SU-DHL-6 (cell line): ENCODE measurements at regions not wholly inside any gene's neighbourhood (a gene's known extent, or its start where the extent isn't known, plus 50 kb on each side); places are given as distances from the start of the nearest gene placed in this dataset.

Experiments
- EZH2phosphoT487 ChIP-seq: fragments of 200-600 bp; sonication (generic), shearing (Covaris generic); conservative IDR thresholded peaks from 2 replicates; pipeline ENCODE4 v1.6.1; 2018; ENCODE audit warnings: mild to moderate bottlenecking, antibody characterized with exemption, low read length, moderate library complexity, mixed read lengths
- TF ChIP-seq, protein P1 (sequence below): fragments of 200-600 bp; sonication (generic); IDR thresholded peaks from one replicate; pipeline ENCODE4 v1.5.1; 2017; ENCODE audit warnings: antibody characterized with exemption, mild to moderate bottlenecking, low read length, moderate library complexity; ENCODE audit not compliant: insufficient read depth, poor library complexity, severe bottlenecking

DNA sequence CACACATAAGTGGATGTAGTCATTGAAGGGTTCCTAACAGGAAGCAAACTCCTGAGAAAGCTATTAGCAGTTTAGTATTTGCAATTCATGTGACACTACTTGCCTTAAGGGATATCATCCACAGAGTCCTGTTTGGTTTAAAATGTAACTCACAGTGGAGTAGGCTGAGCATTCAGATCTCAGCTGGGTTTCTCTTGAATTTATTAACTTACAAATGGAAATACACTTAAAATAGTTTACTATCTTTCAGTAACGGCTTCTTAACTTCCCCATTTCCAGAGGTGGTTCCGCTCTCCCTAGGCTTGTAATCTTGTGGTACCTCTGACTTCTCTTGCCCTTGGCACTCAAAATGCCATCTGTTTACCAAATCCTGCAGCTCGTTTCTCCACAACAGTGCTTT is 660.7 kb upstream of the ADAMTS16 start:
- TF ChIP-seq, protein P1, sequence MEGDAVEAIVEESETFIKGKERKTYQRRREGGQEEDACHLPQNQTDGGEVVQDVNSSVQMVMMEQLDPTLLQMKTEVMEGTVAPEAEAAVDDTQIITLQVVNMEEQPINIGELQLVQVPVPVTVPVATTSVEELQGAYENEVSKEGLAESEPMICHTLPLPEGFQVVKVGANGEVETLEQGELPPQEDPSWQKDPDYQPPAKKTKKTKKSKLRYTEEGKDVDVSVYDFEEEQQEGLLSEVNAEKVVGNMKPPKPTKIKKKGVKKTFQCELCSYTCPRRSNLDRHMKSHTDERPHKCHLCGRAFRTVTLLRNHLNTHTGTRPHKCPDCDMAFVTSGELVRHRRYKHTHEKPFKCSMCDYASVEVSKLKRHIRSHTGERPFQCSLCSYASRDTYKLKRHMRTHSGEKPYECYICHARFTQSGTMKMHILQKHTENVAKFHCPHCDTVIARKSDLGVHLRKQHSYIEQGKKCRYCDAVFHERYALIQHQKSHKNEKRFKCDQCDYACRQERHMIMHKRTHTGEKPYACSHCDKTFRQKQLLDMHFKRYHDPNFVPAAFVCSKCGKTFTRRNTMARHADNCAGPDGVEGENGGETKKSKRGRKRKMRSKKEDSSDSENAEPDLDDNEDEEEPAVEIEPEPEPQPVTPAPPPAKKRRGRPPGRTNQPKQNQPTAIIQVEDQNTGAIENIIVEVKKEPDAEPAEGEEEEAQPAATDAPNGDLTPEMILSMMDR = no peak
- TF ChIP-seq EZH2phosphoT487 = no peak
